GM12892 (cell line): ENCODE measurements at regions not wholly inside any gene's neighbourhood (a gene's known extent, or its start where the extent isn't known, plus 50 kb on each side); places are given as distances from the start of the nearest gene placed in this dataset.

Experiments
- DNase-seq: peaks from one replicate; pipeline ENCODE4 v3.0.0; 2011; ENCODE audit not compliant: insufficient read length
- FAIRE-seq: peaks from 2 replicates; lab custom pipeline; 2011; peaks lifted over from hg19 to GRCh38; lab: Jason Lieb, UNC
- POLR2A ChIP-seq: IDR thresholded peaks from 2 replicates; pipeline ENCODE4 v1.6.1; 2011; ENCODE audit warnings: low read depth, low read length, control low read depth
- POLR2AphosphoS5 ChIP-seq: IDR thresholded peaks from 2 replicates; pipeline ENCODE4 v1.6.1; 2011; ENCODE audit warnings: low read depth, low read length, control low read depth
- TAF1 ChIP-seq: IDR thresholded peaks from 2 replicates; pipeline ENCODE4 v1.6.1; 2011; ENCODE audit warnings: low read depth, mild to moderate bottlenecking, control low read depth, low read length, borderline replicate concordance

- TF ChIP-seq POLR2AphosphoS5, result no peak
- no peak for TF ChIP-seq TAF1
- no peak for TF ChIP-seq POLR2A
- no peak for DNase-seq
- peak; percentile 50 for FAIRE-seq
Observed at GRCh38 chr12:25058012-25058411, 109.1 kb upstream of the BCAT1 start.

- DNase-seq (no peak), FAIRE-seq (peak; percentile 67)
- no peak for TF ChIP-seq TAF1
- no peak for TF ChIP-seq POLR2A
- no peak for TF ChIP-seq POLR2AphosphoS5
Observed at GRCh38 chr12:25056486-25057130, 107.7 kb upstream of the BCAT1 start.

GRCh38 chr12:25056011-25056410 is 107.1 kb upstream of the BCAT1 start:
- TF ChIP-seq TAF1 (no peak), POLR2A (no peak), POLR2AphosphoS5 (no peak)
- DNase-seq, result no peak
- FAIRE-seq, result peak; percentile 78

GRCh38 chr12:25054783-25055144 is 105.9 kb upstream of the BCAT1 start:
- DNase-seq, result no peak
- TF ChIP-seq TAF1 (0 out of 2 replicates have a peak, but pooled peaks have one; percentile 30), POLR2A (no peak)
- peak; percentile 92 for FAIRE-seq

GRCh38 chr12:25054076-25054782 is 105.3 kb upstream of the BCAT1 start:
- no peak for FAIRE-seq
- TF ChIP-seq POLR2A (no peak), TAF1 (no peak), POLR2AphosphoS5 (no peak)
- DNase-seq, result no peak

GRCh38 chr12:25052914-25053211 is 104.0 kb upstream of the BCAT1 start:
- no peak for FAIRE-seq
- TF ChIP-seq TAF1, result no peak
- no peak for TF ChIP-seq POLR2A
- no peak for TF ChIP-seq POLR2AphosphoS5
- DNase-seq, result no peak

- FAIRE-seq, result peak; percentile 97
- TF ChIP-seq POLR2A (peak; percentile 53; the same call in 1 of the 2 replicates), POLR2AphosphoS5 (peak; percentile 57; the same call in 1 of the 2 replicates), TAF1 (peak; percentile 17; the same call in 1 of the 2 replicates)
- DNase-seq, result no peak
Observed at GRCh38 chr12:25052196-25052913, 103.5 kb upstream of the BCAT1 start.

GRCh38 chr12:25051656-25052195 is 102.8 kb upstream of the BCAT1 start:
- TF ChIP-seq TAF1 (no peak), POLR2AphosphoS5 (peak; percentile 61), POLR2A (peak; percentile 32; the same call in 1 of the 2 replicates)
- no peak for FAIRE-seq
- peak; percentile 20 for DNase-seq

- no peak for DNase-seq
- TF ChIP-seq POLR2AphosphoS5, result no peak
- FAIRE-seq, result no peak
Observed at GRCh38 chr12:25051171-25051570, 102.3 kb upstream of the BCAT1 start.

GRCh38 chr12:25045869-25046268 is 97.0 kb upstream of the BCAT1 start:
- DNase-seq (no peak), FAIRE-seq (no peak)
- no peak for TF ChIP-seq POLR2AphosphoS5
- no peak for TF ChIP-seq TAF1
- no peak for TF ChIP-seq POLR2A

- TF ChIP-seq POLR2A (no peak), POLR2AphosphoS5 (no peak), TAF1 (no peak)
- FAIRE-seq (peak; percentile 24), DNase-seq (no peak)
Observed at GRCh38 chr12:25041006-25041741, 92.3 kb upstream of the BCAT1 start.

GRCh38 chr12:25040593-25040992 is 91.7 kb upstream of the BCAT1 start:
- no peak for DNase-seq
- TF ChIP-seq POLR2A (no peak), POLR2AphosphoS5 (no peak), TAF1 (no peak)
- no peak for FAIRE-seq
